ENCODE measurements at regions not wholly inside any gene's neighbourhood (a gene's known extent, or its start where the extent isn't known, plus 50 kb on each side); places are given as distances from the start of the nearest gene placed in this dataset.
"Not testable (repeated sequence)": the region's sequence is repeated elsewhere in the genome, so short reads cannot be mapped to it uniquely, and the experiment has no call there.

GRCh38 chr3:165614337-165614736 lies 222.9 kb downstream of the BCHE start:
- no peaks in the 10 kb centered on the region for H3K4me1 ChIP-seq (ENCODE audit: control insufficient read depth in 1 of 2, insufficient read depth in 2 of 2, low read length in 2 of 2)
- no peaks in the 10 kb centered on the region for H3K36me3 ChIP-seq (ENCODE audit: control insufficient read depth in 1 of 2, insufficient read depth in 2 of 2, low read length in 1 of 2)
- no peak for DNase-seq
- 23 to 37% methylated on average over 1 of the region's 1 CpG for WGBS, 2 donors
- H3K4me3 ChIP-seq (ENCODE audit: low read length in 2 of 2): no peak overlapping the region
- intact Hi-C loops (cut with DNase I): no loop called here
- no peak for ATAC-seq (ENCODE audit: low FRiP score)
- H3K27ac ChIP-seq (ENCODE audit: low read depth in 1 of 2, low read length in 2 of 2): no peak overlapping the region
- no peaks in the 10 kb centered on the region for H3K9me3 ChIP-seq (ENCODE audit: control insufficient read depth, low read length)
- no peaks in the 10 kb centered on the region for H3K27me3 ChIP-seq (ENCODE audit: control insufficient read depth in 1 of 2, insufficient read depth in 2 of 2, low read length in 1 of 2)

- DNase-seq: no peak
- 60 to 63% methylated on average over 4 of the region's 4 CpGs for WGBS, 2 donors
- no peak for ATAC-seq (ENCODE audit: low FRiP score)
- no peaks in the 10 kb centered on the region for H3K9me3 ChIP-seq (ENCODE audit: control insufficient read depth, low read length)
- no peak overlapping the region for H3K27ac ChIP-seq (ENCODE audit: low read depth in 1 of 2, low read length in 2 of 2)
- no peaks in the 10 kb centered on the region for H3K27me3 ChIP-seq (ENCODE audit: control insufficient read depth in 1 of 2, insufficient read depth in 2 of 2, low read length in 1 of 2)
- H3K36me3 ChIP-seq (ENCODE audit: control insufficient read depth in 1 of 2, insufficient read depth in 2 of 2, low read length in 1 of 2): no peaks in the 10 kb centered on the region
- H3K4me3 ChIP-seq (ENCODE audit: low read length in 2 of 2): no peak overlapping the region
- intact Hi-C loops (cut with DNase I): no loop called here
- H3K4me1 ChIP-seq (ENCODE audit: control insufficient read depth in 1 of 2, insufficient read depth in 2 of 2, low read length in 2 of 2): no peaks in the 10 kb centered on the region
Measured at GRCh38 chr3:165613014-165613413, 224.2 kb downstream of the BCHE start.

DNA sequence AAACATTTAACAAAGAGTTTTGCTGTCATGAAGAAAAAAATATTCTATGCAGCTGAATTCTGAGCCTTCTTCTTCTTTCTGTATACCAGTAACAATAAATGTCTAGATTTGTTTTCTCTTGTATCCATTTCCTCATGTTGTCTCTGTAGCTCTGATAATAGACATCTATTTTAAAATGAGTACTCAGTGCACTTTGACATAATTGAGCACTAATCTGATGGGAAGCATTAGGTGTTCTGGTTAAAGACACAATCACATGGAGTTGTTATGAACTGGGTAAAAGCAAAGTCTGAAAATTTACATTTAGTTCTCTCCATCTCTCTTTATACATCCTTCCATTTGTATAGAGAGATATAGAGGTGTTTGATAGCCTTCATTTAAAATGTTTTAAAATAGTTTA lies 230.0 kb downstream of the BCHE start:
- ATAC-seq (ENCODE audit: low FRiP score) (no peak), DNase-seq (no peak)
- H3K4me1 ChIP-seq (ENCODE audit: control insufficient read depth in 1 of 2, insufficient read depth in 2 of 2, low read length in 2 of 2): no peaks in the 10 kb centered on the region
- H3K4me3 ChIP-seq (ENCODE audit: low read length in 2 of 2): no peak overlapping the region
- H3K36me3 ChIP-seq (ENCODE audit: control insufficient read depth in 1 of 2, insufficient read depth in 2 of 2, low read length in 1 of 2): no peaks in the 10 kb centered on the region
- intact Hi-C loops (cut with DNase I): no loop called here
- no peaks in the 10 kb centered on the region for H3K27me3 ChIP-seq (ENCODE audit: control insufficient read depth in 1 of 2, insufficient read depth in 2 of 2, low read length in 1 of 2)
- H3K9me3 ChIP-seq (ENCODE audit: control insufficient read depth, low read length): no peaks in the 10 kb centered on the region
- no peak overlapping the region for H3K27ac ChIP-seq (ENCODE audit: low read depth in 1 of 2, low read length in 2 of 2)

DNA sequence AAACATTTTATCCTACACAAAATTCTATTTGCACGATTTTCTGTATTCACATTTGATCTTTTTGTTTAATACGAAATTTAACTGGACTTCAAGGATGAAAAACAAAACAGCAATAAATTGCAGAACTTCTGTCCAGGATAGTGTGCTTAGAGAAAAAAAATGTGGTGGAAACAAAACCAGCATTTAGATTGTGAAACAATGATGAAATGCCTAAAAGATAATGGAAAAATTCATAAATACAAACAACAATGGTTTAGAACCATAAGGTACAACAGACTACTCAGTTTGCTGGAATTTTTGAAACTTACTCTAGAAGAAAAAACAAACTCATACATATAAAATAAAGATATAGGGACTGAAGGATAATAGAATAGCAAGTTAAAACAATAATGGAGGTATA lies 234.0 kb downstream of the BCHE start:
- no peak for ATAC-seq (ENCODE audit: low FRiP score)
- WGBS, 2 donors: 91% methylated on average over 2 of the region's 2 CpGs
- no peak for DNase-seq
- intact Hi-C loops (cut with DNase I): no loop called here
- H3K9me3 ChIP-seq (ENCODE audit: control insufficient read depth, low read length): no peaks in the 10 kb centered on the region
- H3K27me3 ChIP-seq (ENCODE audit: control insufficient read depth in 1 of 2, insufficient read depth in 2 of 2, low read length in 1 of 2): no peaks in the 10 kb centered on the region
- no peak overlapping the region for H3K4me3 ChIP-seq (ENCODE audit: low read length in 2 of 2)
- no peaks in the 10 kb centered on the region for H3K4me1 ChIP-seq (ENCODE audit: control insufficient read depth in 1 of 2, insufficient read depth in 2 of 2, low read length in 2 of 2)
- H3K36me3 ChIP-seq (ENCODE audit: control insufficient read depth in 1 of 2, insufficient read depth in 2 of 2, low read length in 1 of 2): no peaks in the 10 kb centered on the region
- H3K27ac ChIP-seq (ENCODE audit: low read depth in 1 of 2, low read length in 2 of 2): no peak overlapping the region

DNA sequence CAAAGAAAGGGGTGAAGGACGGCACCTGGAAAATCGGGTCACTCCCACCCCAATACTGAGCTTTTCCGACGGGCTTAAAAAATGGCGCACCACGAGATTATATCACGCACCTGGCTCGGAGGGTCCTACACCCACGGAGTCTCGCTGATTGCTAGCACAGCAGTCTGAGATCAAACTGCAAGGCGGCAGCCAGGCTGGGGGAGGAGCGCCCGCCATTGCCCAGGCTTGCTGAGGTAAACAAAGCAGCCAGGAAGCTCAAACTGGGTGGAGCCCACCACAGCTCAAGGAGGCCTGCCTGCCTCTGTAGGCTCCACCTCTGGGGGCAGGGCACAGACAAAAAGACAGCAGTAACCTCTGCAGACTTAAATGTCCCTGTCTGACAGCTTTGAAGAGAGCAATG lies 264.7 kb downstream of the BCHE start:
- ATAC-seq (ENCODE audit: low FRiP score); H3K4me1 ChIP-seq (ENCODE audit: control insufficient read depth in 1 of 2, insufficient read depth in 2 of 2, low read length in 2 of 2); H3K4me3 ChIP-seq (ENCODE audit: low read length in 2 of 2); intact Hi-C loops (cut with DNase I); H3K36me3 ChIP-seq (ENCODE audit: control insufficient read depth in 1 of 2, insufficient read depth in 2 of 2, low read length in 1 of 2); H3K27me3 ChIP-seq (ENCODE audit: control insufficient read depth in 1 of 2, insufficient read depth in 2 of 2, low read length in 1 of 2); DNase-seq; H3K27ac ChIP-seq (ENCODE audit: low read depth in 1 of 2, low read length in 2 of 2); H3K9me3 ChIP-seq (ENCODE audit: control insufficient read depth, low read length): not testable (repeated sequence)
- WGBS, 2 donors: 96 to 98% methylated on average over 13 of the region's 13 CpGs

DNA sequence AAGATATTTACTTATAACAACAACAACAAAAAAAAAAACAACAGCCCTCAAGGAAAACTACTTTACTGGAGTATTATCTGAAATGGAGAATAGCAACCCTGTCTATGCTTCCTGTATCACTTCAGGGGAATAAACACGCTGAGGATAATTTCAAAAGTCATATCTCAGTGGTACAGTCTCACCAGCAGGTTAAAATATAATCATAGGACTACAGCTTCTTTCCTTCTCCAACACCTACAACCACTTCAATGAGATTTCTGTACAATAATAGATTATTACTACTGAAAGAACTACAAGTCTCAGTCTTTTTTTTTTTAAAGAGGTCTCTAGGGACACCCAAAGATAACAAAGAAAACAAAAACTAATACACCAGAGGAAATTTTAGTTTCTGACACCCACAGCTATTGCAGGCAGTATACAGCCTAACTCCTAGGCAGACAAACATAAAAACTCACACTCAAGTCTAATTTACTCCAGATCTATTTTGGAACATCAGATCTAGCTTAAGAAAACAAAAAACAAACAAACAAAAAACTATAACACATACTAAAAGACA lies 268.2 kb downstream of the BCHE start:
- no peak for DNase-seq
- Histone ChIP-seq H3K4me1 (ENCODE audit: control insufficient read depth in 1 of 2, insufficient read depth in 2 of 2, low read length in 2 of 2) (no peaks in the 10 kb centered on the region), H3K4me3 (ENCODE audit: low read length in 2 of 2) (no peak overlapping the region), H3K36me3 (ENCODE audit: control insufficient read depth in 1 of 2, insufficient read depth in 2 of 2, low read length in 1 of 2) (no peaks in the 10 kb centered on the region), H3K27ac (ENCODE audit: low read depth in 1 of 2, low read length in 2 of 2) (no peak overlapping the region), H3K27me3 (ENCODE audit: control insufficient read depth in 1 of 2, insufficient read depth in 2 of 2, low read length in 1 of 2) (no peaks in the 10 kb centered on the region), H3K9me3 (ENCODE audit: control insufficient read depth, low read length) (no peaks in the 10 kb centered on the region)
- intact Hi-C loops (cut with DNase I): no loop called here
- ATAC-seq (ENCODE audit: low FRiP score): no peak
- 72 to 85% methylated on average over 1 of the region's 1 CpG for WGBS, 2 donors

DNA sequence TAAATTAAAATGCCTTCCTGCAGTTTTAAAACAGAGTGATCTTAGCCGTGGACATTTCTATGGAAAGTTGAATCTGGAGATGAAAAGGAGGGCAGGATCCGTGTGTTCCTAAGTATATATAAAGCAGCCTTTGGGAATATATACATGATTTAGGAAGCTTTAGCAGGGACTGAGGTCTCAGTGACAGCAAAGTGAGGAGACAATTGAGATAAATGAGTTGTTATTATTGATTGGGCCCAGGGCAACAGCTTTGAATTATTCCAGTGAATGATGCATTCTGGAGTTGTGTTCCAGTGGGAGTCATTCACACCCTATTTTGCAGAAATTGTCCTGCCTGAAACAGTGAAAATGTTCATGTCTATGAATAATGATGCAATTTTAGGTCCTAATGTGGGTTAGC lies 281.4 kb downstream of the BCHE start:
- WGBS, 2 donors: 77% methylated on average over 2 of the region's 2 CpGs

GRCh38 chr3:165553371-165553770 lies 283.9 kb downstream of the BCHE start:
- Histone ChIP-seq H3K27ac (ENCODE audit: low read depth in 1 of 2, low read length in 2 of 2) (no peak overlapping the region), H3K4me1 (ENCODE audit: control insufficient read depth in 1 of 2, insufficient read depth in 2 of 2, low read length in 2 of 2) (no peaks in the 10 kb centered on the region), H3K9me3 (ENCODE audit: control insufficient read depth, low read length) (peaks cover 1% of the 10 kb centered on the region), H3K4me3 (ENCODE audit: low read length in 2 of 2) (no peak overlapping the region), H3K36me3 (ENCODE audit: control insufficient read depth in 1 of 2, insufficient read depth in 2 of 2, low read length in 1 of 2) (no peaks in the 10 kb centered on the region), H3K27me3 (ENCODE audit: control insufficient read depth in 1 of 2, insufficient read depth in 2 of 2, low read length in 1 of 2) (no peaks in the 10 kb centered on the region)
- no peak for ATAC-seq (ENCODE audit: low FRiP score)
- WGBS, 2 donors: 83 to 91% methylated on average over 3 of the region's 3 CpGs
- DNase-seq: no peak
- intact Hi-C loops (cut with DNase I): no loop called here

More for the DNA sequence above, 281.4 kb downstream of the BCHE start:
- ATAC-seq (ENCODE audit: low FRiP score) (no peak), DNase-seq (no peak)
- intact Hi-C loops (cut with DNase I): no loop called here
- no peaks in the 10 kb centered on the region for H3K4me1 ChIP-seq (ENCODE audit: control insufficient read depth in 1 of 2, insufficient read depth in 2 of 2, low read length in 2 of 2)
- H3K9me3 ChIP-seq (ENCODE audit: control insufficient read depth, low read length): peaks cover 1% of the 10 kb centered on the region
- H3K36me3 ChIP-seq (ENCODE audit: control insufficient read depth in 1 of 2, insufficient read depth in 2 of 2, low read length in 1 of 2): no peaks in the 10 kb centered on the region
- H3K4me3 ChIP-seq (ENCODE audit: low read length in 2 of 2): no peak overlapping the region
- H3K27me3 ChIP-seq (ENCODE audit: control insufficient read depth in 1 of 2, insufficient read depth in 2 of 2, low read length in 1 of 2): no peaks in the 10 kb centered on the region
- H3K27ac ChIP-seq (ENCODE audit: low read depth in 1 of 2, low read length in 2 of 2): no peak overlapping the region

DNA sequence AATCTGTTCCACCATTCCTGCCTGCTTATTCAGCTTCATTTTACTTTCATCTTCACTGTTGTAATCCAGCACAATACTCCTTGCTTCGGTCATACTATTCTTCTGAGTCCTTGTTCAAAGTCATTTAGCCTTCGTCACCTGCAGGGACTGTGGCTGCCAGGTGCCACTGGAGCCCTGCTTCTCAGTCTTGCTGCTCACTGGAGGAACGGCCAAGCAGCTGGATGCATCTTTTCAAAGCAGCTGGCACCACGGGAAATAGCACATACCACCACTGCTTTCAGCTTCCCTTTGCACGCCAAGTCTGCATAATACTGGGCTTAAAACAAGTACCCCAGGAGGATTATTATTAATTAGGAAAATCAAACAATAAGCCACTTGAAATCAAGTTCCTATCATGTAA lies 287.6 kb downstream of the BCHE start:
- no peaks in the 10 kb centered on the region for H3K27me3 ChIP-seq (ENCODE audit: control insufficient read depth in 1 of 2, insufficient read depth in 2 of 2, low read length in 1 of 2)
- no peak overlapping the region for H3K27ac ChIP-seq (ENCODE audit: low read depth in 1 of 2, low read length in 2 of 2)
- no peak for ATAC-seq (ENCODE audit: low FRiP score)
- H3K4me3 ChIP-seq (ENCODE audit: low read length in 2 of 2): no peak overlapping the region
- no peak for DNase-seq
- 51 to 60% methylated on average over 5 of the region's 5 CpGs for WGBS, 2 donors
- no peaks in the 10 kb centered on the region for H3K4me1 ChIP-seq (ENCODE audit: control insufficient read depth in 1 of 2, insufficient read depth in 2 of 2, low read length in 2 of 2)
- H3K36me3 ChIP-seq (ENCODE audit: control insufficient read depth in 1 of 2, insufficient read depth in 2 of 2, low read length in 1 of 2): no peaks in the 10 kb centered on the region
- intact Hi-C loops (cut with DNase I): no loop called here
- peaks cover 1% of the 10 kb centered on the region for H3K9me3 ChIP-seq (ENCODE audit: control insufficient read depth, low read length)

Data from aorta (tissue), 5 donors.